A549 (cell line): ENCODE measurements at regions not wholly inside any gene's neighbourhood (a gene's known extent, or its start where the extent isn't known, plus 50 kb on each side); places are given as distances from the start of the nearest gene placed in this dataset.
A peak's percentile ranks its signal among the peaks of the same experiment; 100 is the strongest.

ENCODE experiments used
- MAZ ChIP-seq: fragments of 150-350 bp; IDR thresholded peaks from 2 replicates; pipeline ENCODE4 v1.6.1; 2014; ENCODE audit warnings: antibody characterized with exemption, low read depth, low read length, borderline replicate concordance
- POLR2A ChIP-seq: IDR thresholded peaks from 2 replicates; pipeline ENCODE4 v1.6.1; 2012; ENCODE audit warnings: mild to moderate bottlenecking, low read length
- RAD21 ChIP-seq, 2 experiments: fragments of >200 bp in 1 of 2; sonication (Bioruptor Twin) in 1 of 2; formaldehyde crosslinking in 1 of 2; IDR thresholded peaks in 1 of 2; conservative IDR thresholded peaks in 1 of 2; 2 replicates in 1 of 2; 3 replicates in 1 of 2; pipeline ENCODE4 v1.6.1; 2012 to 2018; ENCODE audit warnings: inconsistent platforms in 1 of 2
- RCOR1 ChIP-seq: fragments of 150-350 bp; IDR thresholded peaks from 2 replicates; pipeline ENCODE4 v1.6.1; 2014; ENCODE audit warnings: antibody characterized with exemption, low read length, low read depth
- TF ChIP-seq, protein P1 (sequence below): fragments of 450-650 bp; IDR thresholded peaks from 2 replicates; pipeline ENCODE4 v1.6.1; 2014; ENCODE audit warnings: antibody characterized with exemption
- TF ChIP-seq, protein P2 (sequence below): fragments of >200 bp; sonication (Bioruptor Twin); formaldehyde crosslinking; IDR thresholded peaks from 3 replicates; pipeline ENCODE4 v1.5.1; 2016

DNA sequence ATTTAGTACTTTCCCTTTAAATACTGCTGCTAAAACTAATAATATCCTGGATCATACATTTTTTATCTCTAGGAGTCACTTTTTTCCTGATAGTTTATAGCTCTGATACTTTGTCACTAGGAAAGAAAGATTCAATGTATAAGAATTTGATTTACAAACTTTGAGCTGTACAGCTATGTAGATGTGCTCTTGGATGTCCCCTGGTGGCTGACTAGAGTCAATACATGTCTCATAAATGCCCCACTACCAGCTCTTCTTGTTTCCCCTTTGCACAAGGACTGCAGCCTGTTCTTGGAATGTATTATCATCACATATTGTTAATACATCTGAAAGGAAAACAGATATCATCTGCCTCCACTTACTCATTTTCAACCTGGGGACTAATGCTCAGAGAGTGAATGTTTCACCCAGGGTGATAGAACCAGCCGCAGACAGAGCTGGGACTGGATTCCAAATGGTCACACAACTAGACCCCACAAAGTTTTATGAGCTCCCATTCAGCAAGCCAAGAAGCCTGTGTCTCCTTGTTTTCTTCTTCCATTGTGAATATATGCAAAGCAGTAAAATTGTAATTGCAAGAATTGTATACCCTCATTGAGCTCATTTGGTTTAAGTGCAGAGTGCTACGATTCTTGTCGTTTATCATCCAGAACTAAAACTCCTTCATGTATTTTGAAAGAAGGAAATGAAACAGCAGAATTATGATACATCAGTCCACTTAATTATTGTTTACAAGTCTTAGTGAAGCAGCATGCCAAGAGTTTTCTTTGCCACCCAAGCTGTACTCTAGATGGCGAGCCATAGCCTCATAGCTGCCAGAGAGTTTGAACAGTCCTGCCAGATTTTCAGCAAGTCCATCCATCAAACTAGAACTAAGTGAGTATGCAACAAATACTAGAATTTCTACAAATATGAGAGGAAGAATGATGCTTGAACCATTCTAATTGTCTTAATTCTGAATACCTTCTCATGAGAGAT is 261.6 kb upstream of the LMCD1 start:
- TF ChIP-seq MAZ (no peak), POLR2A (no peak), RCOR1 (no peak), RAD21 (conservative IDR thresholded peaks at IDR 0.05 in 1 of 2, IDR thresholded peaks at IDR 0.05 in 1 of 2) (peak; percentile 52 to 61; a peak in 4 of 5 replicates)
- TF ChIP-seq, protein P1, sequence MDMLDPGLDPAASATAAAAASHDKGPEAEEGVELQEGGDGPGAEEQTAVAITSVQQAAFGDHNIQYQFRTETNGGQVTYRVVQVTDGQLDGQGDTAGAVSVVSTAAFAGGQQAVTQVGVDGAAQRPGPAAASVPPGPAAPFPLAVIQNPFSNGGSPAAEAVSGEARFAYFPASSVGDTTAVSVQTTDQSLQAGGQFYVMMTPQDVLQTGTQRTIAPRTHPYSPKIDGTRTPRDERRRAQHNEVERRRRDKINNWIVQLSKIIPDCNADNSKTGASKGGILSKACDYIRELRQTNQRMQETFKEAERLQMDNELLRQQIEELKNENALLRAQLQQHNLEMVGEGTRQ, result no peak
- TF ChIP-seq, protein P2, sequence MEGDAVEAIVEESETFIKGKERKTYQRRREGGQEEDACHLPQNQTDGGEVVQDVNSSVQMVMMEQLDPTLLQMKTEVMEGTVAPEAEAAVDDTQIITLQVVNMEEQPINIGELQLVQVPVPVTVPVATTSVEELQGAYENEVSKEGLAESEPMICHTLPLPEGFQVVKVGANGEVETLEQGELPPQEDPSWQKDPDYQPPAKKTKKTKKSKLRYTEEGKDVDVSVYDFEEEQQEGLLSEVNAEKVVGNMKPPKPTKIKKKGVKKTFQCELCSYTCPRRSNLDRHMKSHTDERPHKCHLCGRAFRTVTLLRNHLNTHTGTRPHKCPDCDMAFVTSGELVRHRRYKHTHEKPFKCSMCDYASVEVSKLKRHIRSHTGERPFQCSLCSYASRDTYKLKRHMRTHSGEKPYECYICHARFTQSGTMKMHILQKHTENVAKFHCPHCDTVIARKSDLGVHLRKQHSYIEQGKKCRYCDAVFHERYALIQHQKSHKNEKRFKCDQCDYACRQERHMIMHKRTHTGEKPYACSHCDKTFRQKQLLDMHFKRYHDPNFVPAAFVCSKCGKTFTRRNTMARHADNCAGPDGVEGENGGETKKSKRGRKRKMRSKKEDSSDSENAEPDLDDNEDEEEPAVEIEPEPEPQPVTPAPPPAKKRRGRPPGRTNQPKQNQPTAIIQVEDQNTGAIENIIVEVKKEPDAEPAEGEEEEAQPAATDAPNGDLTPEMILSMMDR, result peak; percentile 69
